ENCODE measurements at regions not wholly inside any gene's neighbourhood (a gene's known extent, or its start where the extent isn't known, plus 50 kb on each side); places are given as distances from the start of the nearest gene placed in this dataset.
"Not testable (repeated sequence)": the region's sequence is repeated elsewhere in the genome, so short reads cannot be mapped to it uniquely, and the experiment has no call there.

- no peak overlapping the region for H3K27ac ChIP-seq (ENCODE audit: low read depth, low read length)
- H3K36me3 ChIP-seq (ENCODE audit: control insufficient read depth, insufficient read depth, low read length): no peaks in the 10 kb centered on the region
- H3K9ac ChIP-seq (ENCODE audit: low read depth, low read length): no peak overlapping the region
- no peaks in the 10 kb centered on the region for H3K4me1 ChIP-seq (ENCODE audit: control insufficient read depth, insufficient read depth, low read length)
- no peak overlapping the region for H3K4me3 ChIP-seq (ENCODE audit: low read depth, low read length)
- no peaks in the 10 kb centered on the region for H3K9me3 ChIP-seq (ENCODE audit: control insufficient read depth, insufficient read depth, low read length)
- H3K27me3 ChIP-seq (ENCODE audit: control insufficient read depth, insufficient read depth, low read length): no peaks in the 10 kb centered on the region
Measured at GRCh38 chr2:19631871-19632270, 269.9 kb downstream of the TTC32 start.

GRCh38 chr2:19630921-19631320 is 270.9 kb downstream of the TTC32 start:
- Histone ChIP-seq H3K36me3 (ENCODE audit: control insufficient read depth, insufficient read depth, low read length) (no peaks in the 10 kb centered on the region), H3K27ac (ENCODE audit: low read depth, low read length) (no peak overlapping the region), H3K27me3 (ENCODE audit: control insufficient read depth, insufficient read depth, low read length) (no peaks in the 10 kb centered on the region), H3K9me3 (ENCODE audit: control insufficient read depth, insufficient read depth, low read length) (no peaks in the 10 kb centered on the region), H3K9ac (ENCODE audit: low read depth, low read length) (no peak overlapping the region), H3K4me1 (ENCODE audit: control insufficient read depth, insufficient read depth, low read length) (no peaks in the 10 kb centered on the region), H3K4me3 (ENCODE audit: low read depth, low read length) (no peak overlapping the region)

- Histone ChIP-seq H3K9me3 (ENCODE audit: control insufficient read depth, insufficient read depth, low read length) (no peaks in the 10 kb centered on the region), H3K27me3 (ENCODE audit: control insufficient read depth, insufficient read depth, low read length) (no peaks in the 10 kb centered on the region), H3K27ac (ENCODE audit: low read depth, low read length) (no peak overlapping the region), H3K4me1 (ENCODE audit: control insufficient read depth, insufficient read depth, low read length) (no peaks in the 10 kb centered on the region), H3K9ac (ENCODE audit: low read depth, low read length) (no peak overlapping the region), H3K36me3 (ENCODE audit: control insufficient read depth, insufficient read depth, low read length) (no peaks in the 10 kb centered on the region), H3K4me3 (ENCODE audit: low read depth, low read length) (no peak overlapping the region)
Measured at GRCh38 chr2:19627359-19627758, 268.9 kb upstream of the OSR1 start.

- no peak overlapping the region for H3K27ac ChIP-seq (ENCODE audit: low read depth, low read length)
- no peak overlapping the region for H3K4me3 ChIP-seq (ENCODE audit: low read depth, low read length)
- no peaks in the 10 kb centered on the region for H3K27me3 ChIP-seq (ENCODE audit: control insufficient read depth, insufficient read depth, low read length)
- H3K9me3 ChIP-seq (ENCODE audit: control insufficient read depth, insufficient read depth, low read length): no peaks in the 10 kb centered on the region
- no peaks in the 10 kb centered on the region for H3K4me1 ChIP-seq (ENCODE audit: control insufficient read depth, insufficient read depth, low read length)
- no peaks in the 10 kb centered on the region for H3K36me3 ChIP-seq (ENCODE audit: control insufficient read depth, insufficient read depth, low read length)
- no peak overlapping the region for H3K9ac ChIP-seq (ENCODE audit: low read depth, low read length)
Measured at GRCh38 chr2:19623488-19623887, 265.1 kb upstream of the OSR1 start.

- H3K9ac ChIP-seq (ENCODE audit: low read depth, low read length): no peak overlapping the region
- no peaks in the 10 kb centered on the region for H3K36me3 ChIP-seq (ENCODE audit: control insufficient read depth, insufficient read depth, low read length)
- no peaks in the 10 kb centered on the region for H3K27me3 ChIP-seq (ENCODE audit: control insufficient read depth, insufficient read depth, low read length)
- no peaks in the 10 kb centered on the region for H3K4me1 ChIP-seq (ENCODE audit: control insufficient read depth, insufficient read depth, low read length)
- no peak overlapping the region for H3K4me3 ChIP-seq (ENCODE audit: low read depth, low read length)
- no peak overlapping the region for H3K27ac ChIP-seq (ENCODE audit: low read depth, low read length)
- no peaks in the 10 kb centered on the region; the same call in 1 of the 2 replicates for H3K9me3 ChIP-seq (ENCODE audit: control insufficient read depth, insufficient read depth, low read length)
Measured at GRCh38 chr2:19617257-19617848, 258.9 kb upstream of the OSR1 start.

- H3K27me3 ChIP-seq (ENCODE audit: control insufficient read depth, insufficient read depth, low read length); H3K9ac ChIP-seq (ENCODE audit: low read depth, low read length); H3K4me1 ChIP-seq (ENCODE audit: control insufficient read depth, insufficient read depth, low read length); H3K9me3 ChIP-seq (ENCODE audit: control insufficient read depth, insufficient read depth, low read length); H3K36me3 ChIP-seq (ENCODE audit: control insufficient read depth, insufficient read depth, low read length); H3K4me3 ChIP-seq (ENCODE audit: low read depth, low read length); H3K27ac ChIP-seq (ENCODE audit: low read depth, low read length): not testable (repeated sequence)
Measured at GRCh38 chr2:19615402-19615801, 257.0 kb upstream of the OSR1 start.

- no peak overlapping the region for H3K27ac ChIP-seq (ENCODE audit: low read depth, low read length)
- no peaks in the 10 kb centered on the region for H3K4me1 ChIP-seq (ENCODE audit: control insufficient read depth, insufficient read depth, low read length)
- H3K9ac ChIP-seq (ENCODE audit: low read depth, low read length): no peak overlapping the region
- H3K4me3 ChIP-seq (ENCODE audit: low read depth, low read length): no peak overlapping the region
- no peaks in the 10 kb centered on the region for H3K27me3 ChIP-seq (ENCODE audit: control insufficient read depth, insufficient read depth, low read length)
- no peaks in the 10 kb centered on the region; the same call in 1 of the 2 replicates for H3K9me3 ChIP-seq (ENCODE audit: control insufficient read depth, insufficient read depth, low read length)
- no peaks in the 10 kb centered on the region for H3K36me3 ChIP-seq (ENCODE audit: control insufficient read depth, insufficient read depth, low read length)
Measured at GRCh38 chr2:19614066-19614465, 255.6 kb upstream of the OSR1 start.

GRCh38 chr2:19611491-19612332 is 253.3 kb upstream of the OSR1 start:
- H3K27me3 ChIP-seq (ENCODE audit: control insufficient read depth, insufficient read depth, low read length): no peaks in the 10 kb centered on the region
- H3K9ac ChIP-seq (ENCODE audit: low read depth, low read length): no peak overlapping the region
- no peaks in the 10 kb centered on the region; the same call in 1 of the 2 replicates for H3K9me3 ChIP-seq (ENCODE audit: control insufficient read depth, insufficient read depth, low read length)
- no peak overlapping the region for H3K27ac ChIP-seq (ENCODE audit: low read depth, low read length)
- H3K4me1 ChIP-seq (ENCODE audit: control insufficient read depth, insufficient read depth, low read length): no peaks in the 10 kb centered on the region
- H3K4me3 ChIP-seq (ENCODE audit: low read depth, low read length): no peak overlapping the region
- no peaks in the 10 kb centered on the region for H3K36me3 ChIP-seq (ENCODE audit: control insufficient read depth, insufficient read depth, low read length)

- Histone ChIP-seq H3K4me3 (ENCODE audit: low read depth, low read length) (no peak overlapping the region), H3K9me3 (ENCODE audit: control insufficient read depth, insufficient read depth, low read length) (no peaks in the 10 kb centered on the region), H3K27ac (ENCODE audit: low read depth, low read length) (no peak overlapping the region), H3K36me3 (ENCODE audit: control insufficient read depth, insufficient read depth, low read length) (no peaks in the 10 kb centered on the region), H3K27me3 (ENCODE audit: control insufficient read depth, insufficient read depth, low read length) (no peaks in the 10 kb centered on the region), H3K4me1 (ENCODE audit: control insufficient read depth, insufficient read depth, low read length) (no peaks in the 10 kb centered on the region), H3K9ac (ENCODE audit: low read depth, low read length) (no peak overlapping the region)
Measured at GRCh38 chr2:19609266-19609665, 250.8 kb upstream of the OSR1 start.

GRCh38 chr2:19607931-19608771 is 249.7 kb upstream of the OSR1 start:
- Histone ChIP-seq H3K4me1 (ENCODE audit: control insufficient read depth, insufficient read depth, low read length) (no peaks in the 10 kb centered on the region), H3K9ac (ENCODE audit: low read depth, low read length) (no peak overlapping the region), H3K27me3 (ENCODE audit: control insufficient read depth, insufficient read depth, low read length) (no peaks in the 10 kb centered on the region), H3K36me3 (ENCODE audit: control insufficient read depth, insufficient read depth, low read length) (no peaks in the 10 kb centered on the region), H3K4me3 (ENCODE audit: low read depth, low read length) (no peak overlapping the region), H3K9me3 (ENCODE audit: control insufficient read depth, insufficient read depth, low read length) (no peaks in the 10 kb centered on the region), H3K27ac (ENCODE audit: low read depth, low read length) (no peak overlapping the region)

GRCh38 chr2:19607400-19607799 is 249.0 kb upstream of the OSR1 start:
- H3K4me1 ChIP-seq (ENCODE audit: control insufficient read depth, insufficient read depth, low read length): no peaks in the 10 kb centered on the region
- no peak overlapping the region for H3K4me3 ChIP-seq (ENCODE audit: low read depth, low read length)
- H3K27me3 ChIP-seq (ENCODE audit: control insufficient read depth, insufficient read depth, low read length): no peaks in the 10 kb centered on the region
- no peak overlapping the region for H3K27ac ChIP-seq (ENCODE audit: low read depth, low read length)
- H3K36me3 ChIP-seq (ENCODE audit: control insufficient read depth, insufficient read depth, low read length): no peaks in the 10 kb centered on the region
- H3K9me3 ChIP-seq (ENCODE audit: control insufficient read depth, insufficient read depth, low read length): no peaks in the 10 kb centered on the region
- H3K9ac ChIP-seq (ENCODE audit: low read depth, low read length): no peak overlapping the region

Data from HUES48 (cell line).